ENCODE measurements at regions not wholly inside any gene's neighbourhood (a gene's known extent, or its start where the extent isn't known, plus 50 kb on each side); places are given as distances from the start of the nearest gene placed in this dataset.
"Not testable (repeated sequence)": the region's sequence is repeated elsewhere in the genome, so short reads cannot be mapped to it uniquely, and the experiment has no call there.

GRCh38 chr18:51346404-51346803 lies 148.9 kb upstream of the MEX3C start:
- H3K9ac ChIP-seq (ENCODE audit: low read depth, low read length) = no peak overlapping the region
- H3K9me3 ChIP-seq (ENCODE audit: control insufficient read depth, insufficient read depth, low read length) = no peaks in the 10 kb centered on the region; the same call in 1 of the 2 replicates
- H3K36me3 ChIP-seq (ENCODE audit: insufficient read depth, low read length) = no peaks in the 10 kb centered on the region
- peaks cover 9% of the 10 kb centered on the region for H3K4me1 ChIP-seq (ENCODE audit: insufficient read depth, low read length)

GRCh38 chr18:51350081-51350480 lies 152.6 kb upstream of the MEX3C start:
- Histone ChIP-seq H3K9ac (ENCODE audit: low read depth, low read length) (no peak overlapping the region), H3K4me1 (ENCODE audit: insufficient read depth, low read length) (peaks cover 9% of the 10 kb centered on the region), H3K9me3 (ENCODE audit: control insufficient read depth, insufficient read depth, low read length) (no peaks in the 10 kb centered on the region)

GRCh38 chr18:51355841-51356240 lies 158.4 kb upstream of the MEX3C start:
- Histone ChIP-seq H3K4me1 (ENCODE audit: insufficient read depth, low read length) (no peaks in the 10 kb centered on the region), H3K9me3 (ENCODE audit: control insufficient read depth, insufficient read depth, low read length) (no peaks in the 10 kb centered on the region), H3K9ac (ENCODE audit: low read depth, low read length) (no peak overlapping the region), H3K36me3 (ENCODE audit: insufficient read depth, low read length) (no peaks in the 10 kb centered on the region)

More at GRCh38 chr18:51350081-51350480, 152.6 kb upstream of the MEX3C start:
- no peaks in the 10 kb centered on the region for H3K36me3 ChIP-seq (ENCODE audit: insufficient read depth, low read length)

GRCh38 chr18:51360301-51360700 lies 162.8 kb upstream of the MEX3C start:
- H3K4me1 ChIP-seq (ENCODE audit: insufficient read depth, low read length); H3K36me3 ChIP-seq (ENCODE audit: insufficient read depth, low read length); H3K9ac ChIP-seq (ENCODE audit: low read depth, low read length); H3K9me3 ChIP-seq (ENCODE audit: control insufficient read depth, insufficient read depth, low read length): not testable (repeated sequence)

GRCh38 chr18:51361130-51361860 lies 163.8 kb upstream of the MEX3C start:
- H3K9ac ChIP-seq (ENCODE audit: low read depth, low read length) = no peak overlapping the region

GRCh38 chr18:51363384-51363783 lies 165.9 kb upstream of the MEX3C start:
- Histone ChIP-seq H3K9ac (ENCODE audit: low read depth, low read length) (no peak overlapping the region), H3K9me3 (ENCODE audit: control insufficient read depth, insufficient read depth, low read length) (no peaks in the 10 kb centered on the region), H3K4me1 (ENCODE audit: insufficient read depth, low read length) (0 out of 2 replicates have a peak, but pooled peaks cover 3% of the 10 kb centered on the region)

More at GRCh38 chr18:51361130-51361860, 163.8 kb upstream of the MEX3C start:
- 0 out of 2 replicates have a peak, but pooled peaks cover 3% of the 10 kb centered on the region for H3K4me1 ChIP-seq (ENCODE audit: insufficient read depth, low read length)
- no peaks in the 10 kb centered on the region for H3K36me3 ChIP-seq (ENCODE audit: insufficient read depth, low read length)
- no peaks in the 10 kb centered on the region for H3K9me3 ChIP-seq (ENCODE audit: control insufficient read depth, insufficient read depth, low read length)

GRCh38 chr18:51370996-51371395 lies 173.5 kb upstream of the MEX3C start:
- no peak overlapping the region for H3K9ac ChIP-seq (ENCODE audit: low read depth, low read length)
- no peaks in the 10 kb centered on the region for H3K4me1 ChIP-seq (ENCODE audit: insufficient read depth, low read length)
- no peaks in the 10 kb centered on the region for H3K36me3 ChIP-seq (ENCODE audit: insufficient read depth, low read length)
- H3K9me3 ChIP-seq (ENCODE audit: control insufficient read depth, insufficient read depth, low read length) = no peaks in the 10 kb centered on the region; the same call in 1 of the 2 replicates

More at GRCh38 chr18:51363384-51363783, 165.9 kb upstream of the MEX3C start:
- H3K36me3 ChIP-seq (ENCODE audit: insufficient read depth, low read length) = no peaks in the 10 kb centered on the region

- Histone ChIP-seq H3K9ac (ENCODE audit: low read depth, low read length) (no peak overlapping the region), H3K36me3 (ENCODE audit: insufficient read depth, low read length) (no peaks in the 10 kb centered on the region), H3K4me1 (ENCODE audit: insufficient read depth, low read length) (no peaks in the 10 kb centered on the region), H3K9me3 (ENCODE audit: control insufficient read depth, insufficient read depth, low read length) (no peaks in the 10 kb centered on the region; the same call in 1 of the 2 replicates)
Observed at GRCh38 chr18:51371929-51372328, 174.4 kb upstream of the MEX3C start.

- no peaks in the 10 kb centered on the region for H3K9me3 ChIP-seq (ENCODE audit: control insufficient read depth, insufficient read depth, low read length)
- H3K4me1 ChIP-seq (ENCODE audit: insufficient read depth, low read length) = no peaks in the 10 kb centered on the region
- H3K36me3 ChIP-seq (ENCODE audit: insufficient read depth, low read length) = no peaks in the 10 kb centered on the region
- no peak overlapping the region for H3K9ac ChIP-seq (ENCODE audit: low read depth, low read length)
Observed at GRCh38 chr18:51382081-51382480, 184.6 kb upstream of the MEX3C start.

- Histone ChIP-seq H3K36me3 (ENCODE audit: insufficient read depth, low read length) (no peaks in the 10 kb centered on the region), H3K9me3 (ENCODE audit: control insufficient read depth, insufficient read depth, low read length) (no peaks in the 10 kb centered on the region), H3K4me1 (ENCODE audit: insufficient read depth, low read length) (no peaks in the 10 kb centered on the region), H3K9ac (ENCODE audit: low read depth, low read length) (no peak overlapping the region)
Observed at GRCh38 chr18:51383116-51383515, 185.6 kb upstream of the MEX3C start.

GRCh38 chr18:51383711-51384110 lies 186.2 kb upstream of the MEX3C start:
- Histone ChIP-seq H3K4me1 (ENCODE audit: insufficient read depth, low read length) (no peaks in the 10 kb centered on the region), H3K9ac (ENCODE audit: low read depth, low read length) (no peak overlapping the region), H3K9me3 (ENCODE audit: control insufficient read depth, insufficient read depth, low read length) (no peaks in the 10 kb centered on the region), H3K36me3 (ENCODE audit: insufficient read depth, low read length) (no peaks in the 10 kb centered on the region)

GRCh38 chr18:51385270-51385669 lies 187.8 kb upstream of the MEX3C start:
- peaks cover 4% of the 10 kb centered on the region; the same call in 1 of the 2 replicates for H3K9me3 ChIP-seq (ENCODE audit: control insufficient read depth, insufficient read depth, low read length)
- no peak overlapping the region for H3K9ac ChIP-seq (ENCODE audit: low read depth, low read length)
- H3K4me1 ChIP-seq (ENCODE audit: insufficient read depth, low read length) = no peaks in the 10 kb centered on the region
- no peaks in the 10 kb centered on the region for H3K36me3 ChIP-seq (ENCODE audit: insufficient read depth, low read length)

- H3K9me3 ChIP-seq (ENCODE audit: control insufficient read depth, insufficient read depth, low read length) = peaks cover 4% of the 10 kb centered on the region; the same call in 1 of the 2 replicates
- no peaks in the 10 kb centered on the region for H3K36me3 ChIP-seq (ENCODE audit: insufficient read depth, low read length)
- H3K9ac ChIP-seq (ENCODE audit: low read depth, low read length) = no peak overlapping the region
- peaks cover 5% of the 10 kb centered on the region; the same call in 1 of the 2 replicates for H3K4me1 ChIP-seq (ENCODE audit: insufficient read depth, low read length)
Observed at GRCh38 chr18:51390702-51391101, 193.2 kb upstream of the MEX3C start.

- H3K9ac ChIP-seq (ENCODE audit: low read depth, low read length) = no peak overlapping the region
- peaks cover 4% of the 10 kb centered on the region; the same call in 1 of the 2 replicates for H3K9me3 ChIP-seq (ENCODE audit: control insufficient read depth, insufficient read depth, low read length)
- peaks cover 5% of the 10 kb centered on the region; the same call in 1 of the 2 replicates for H3K4me1 ChIP-seq (ENCODE audit: insufficient read depth, low read length)
- no peaks in the 10 kb centered on the region for H3K36me3 ChIP-seq (ENCODE audit: insufficient read depth, low read length)
Observed at GRCh38 chr18:51391215-51391614, 193.7 kb upstream of the MEX3C start.

GRCh38 chr18:51391731-51392130 lies 194.2 kb upstream of the MEX3C start:
- no peaks in the 10 kb centered on the region for H3K36me3 ChIP-seq (ENCODE audit: insufficient read depth, low read length)
- H3K9ac ChIP-seq (ENCODE audit: low read depth, low read length) = no peak overlapping the region
- H3K9me3 ChIP-seq (ENCODE audit: control insufficient read depth, insufficient read depth, low read length) = peaks cover 4% of the 10 kb centered on the region; the same call in 1 of the 2 replicates
- peaks cover 5% of the 10 kb centered on the region; the same call in 1 of the 2 replicates for H3K4me1 ChIP-seq (ENCODE audit: insufficient read depth, low read length)

All from ES-I3 (cell line).